HepG2 (cell line): ENCODE measurements at regions not wholly inside any gene's neighbourhood (a gene's known extent, or its start where the extent isn't known, plus 50 kb on each side); places are given as distances from the start of the nearest gene placed in this dataset.

Experiments used
- ATAC-seq: fragments of 200-7000 bp; cut with Tn5 transposase; 3 replicates; pipeline ENCODE4 v1.9.1; 2020; ENCODE audit warnings: mild to moderate bottlenecking, moderate library complexity
- BruUV-seq: library from RNA; stranded (reverse); fragments of 400-500 nt; replicated peaks from 2 replicates; lab custom pipeline; 2021; lab: Mats Ljungman, UMichigan
- CTCF ChIA-PET: fragments of 300-600 bp; formaldehyde crosslinking; extraction: SDS; loops from one replicate; lab custom pipeline; 2021; ENCODE audit warnings: low total read pairs, inconsistent platforms, low intra/inter-chr PET ratio; lab: Yijun Ruan, JAX
- POLR2A ChIA-PET: fragments of 350-600 bp; sonication (Branson Sonifier 250); formaldehyde crosslinking; loops from one replicate; lab custom pipeline; 2020; ENCODE audit warnings: antibody characterized with exemption, inconsistent platforms; lab: Yijun Ruan, JAX
- DNase-seq: peaks from one replicate; pipeline ENCODE4 v3.0.0-alpha.2; 2015; ENCODE audit warnings: low spot score
- FAIRE-seq: peaks from 3 replicates; lab custom pipeline; 2011; peaks lifted over from hg19 to GRCh38; lab: Jason Lieb, UNC
- H2AFZ ChIP-seq: one replicate; pipeline ENCODE4 v1.6.1; 2011; ENCODE audit warnings: low read length, inconsistent platforms
- H3K27ac ChIP-seq: fragments of 300-600 bp; 3 replicates; pipeline ENCODE4 v1.8.0; 2011; ENCODE audit warnings: mixed run types, mild to moderate bottlenecking, mixed read lengths, low read length, inconsistent platforms; ENCODE audit not compliant: insufficient read depth; ENCODE audit errors: extremely low read length
- H3K27me3 ChIP-seq, 2 experiments: fragments of 200-600 bp in 1 of 2; 2 replicates in 1 of 2; 3 replicates in 1 of 2; pipeline versions ENCODE4 v1.6.0 to v1.8.0; 2011; ENCODE audit warnings: low read length in 2 of 2, mild to moderate bottlenecking in 2 of 2, moderate library complexity in 2 of 2, inconsistent platforms in 1 of 2; ENCODE audit not compliant: insufficient read depth in 2 of 2, control insufficient read depth in 1 of 2
- H3K36me3 ChIP-seq, 2 experiments: fragments of 200-600 bp in 1 of 2; replicated peaks in 1 of 2; 2 replicates in 1 of 2; 3 replicates in 1 of 2; pipeline versions ENCODE4 v1.5.1 to v1.8.0; 2011; ENCODE audit warnings: low read length in 2 of 2, inconsistent platforms in 1 of 2; ENCODE audit not compliant: insufficient read depth in 2 of 2, control insufficient read depth in 1 of 2
- H3K4me1 ChIP-seq: 2 replicates; pipeline ENCODE4 v1.5.1; 2012; ENCODE audit warnings: low read length, inconsistent platforms; ENCODE audit not compliant: insufficient read depth
- H3K4me2 ChIP-seq: 2 replicates; pipeline ENCODE4 v1.6.0; 2011; ENCODE audit warnings: low read depth, low read length, inconsistent platforms
- H3K4me3 ChIP-seq, 3 experiments: fragments of 200-600 bp in 1 of 3; sonication (generic), shearing (Covaris generic) in 1 of 3; replicated peaks in 1 of 3; 2 replicates each; pipeline ENCODE4 v1.5.1; 2011 to 2016; ENCODE audit warnings: low read length in 3 of 3, inconsistent platforms in 2 of 3, low read depth in 2 of 3, mild to moderate bottlenecking in 2 of 3, control low read depth in 1 of 3, mixed read lengths in 1 of 3; ENCODE audit not compliant: insufficient read depth in 1 of 3
- H3K79me2 ChIP-seq: one replicate; pipeline ENCODE4 v1.6.1; 2011; ENCODE audit warnings: low read length, inconsistent platforms; ENCODE audit not compliant: insufficient read depth
- H3K9ac ChIP-seq: 2 replicates; pipeline ENCODE4 v1.6.0; 2011; ENCODE audit warnings: mild to moderate bottlenecking, low read depth, low read length, inconsistent platforms; ENCODE audit not compliant: insufficient read depth
- H3K9me3 ChIP-seq: 2 replicates; pipeline ENCODE4 v1.5.1; 2012; ENCODE audit warnings: mild to moderate bottlenecking, low read length
- H4K20me1 ChIP-seq: 2 replicates; pipeline ENCODE4 v1.6.0; 2011; ENCODE audit warnings: inconsistent platforms, mild to moderate bottlenecking, low read length, moderate library complexity; ENCODE audit not compliant: insufficient read depth
- ARHGAP35 ChIP-seq: sonication (generic); formaldehyde crosslinking; IDR thresholded peaks from 2 replicates; pipeline ENCODE4 v1.9.0; 2022; ENCODE audit warnings: mild to moderate bottlenecking, inconsistent platforms, moderate library complexity, missing genetic modification reagents, borderline replicate concordance
- CCAR2 ChIP-seq: fragments of 200-400 bp; formaldehyde crosslinking; optimal IDR thresholded peaks from 2 replicates; pipeline ENCODE3; 2018; ENCODE audit warnings: low read depth, mild to moderate bottlenecking, low read length, moderate library complexity
- ETV5 ChIP-seq: IDR thresholded peaks from 2 replicates; pipeline ENCODE4 v1.6.1; 2018; ENCODE audit warnings: missing biosample characterization, missing genetic modification reagents, inconsistent platforms, borderline replicate concordance
- FOSL1 ChIP-seq: sonication (generic); formaldehyde crosslinking; IDR thresholded peaks from 2 replicates; pipeline ENCODE4 v1.9.0; 2021; ENCODE audit warnings: missing genetic modification reagents, borderline replicate concordance
- GLMP ChIP-seq: sonication (generic); formaldehyde crosslinking; IDR thresholded peaks from 2 replicates; pipeline ENCODE4 v1.9.0; 2021; ENCODE audit warnings: missing genetic modification reagents, mild to moderate bottlenecking, borderline replicate concordance
- GTF3A ChIP-seq: sonication (generic); formaldehyde crosslinking; conservative IDR thresholded peaks from 2 replicates; pipeline ENCODE4 v1.4.0; 2020; ENCODE audit warnings: mild to moderate bottlenecking, missing genetic modification reagents
- MBNL3 ChIP-seq: fragments of 250-450 bp; sonication (Bioruptor Pico); conservative IDR thresholded peaks from 2 replicates; pipeline ENCODE4 v1.8.0; 2022; ENCODE audit warnings: mild to moderate bottlenecking, inconsistent platforms
- NCOA5 ChIP-seq: sonication (generic); formaldehyde crosslinking; IDR thresholded peaks from 2 replicates; pipeline ENCODE4 v1.4.0; 2020; ENCODE audit warnings: missing genetic modification reagents
- NONO ChIP-seq, 2 experiments: fragments of 450-650 bp in 1 of 2; sonication (generic) in 1 of 2; formaldehyde crosslinking in 1 of 2; IDR thresholded peaks in 1 of 2; conservative IDR thresholded peaks in 1 of 2; 2 replicates each; pipeline versions ENCODE4 v1.6.1 to v1.8.0; 2017 to 2022; ENCODE audit warnings: mild to moderate bottlenecking in 1 of 2, missing genetic modification reagents in 1 of 2, moderate library complexity in 1 of 2
- ZKSCAN5 ChIP-seq: sonication (generic); formaldehyde crosslinking; IDR thresholded peaks from 2 replicates; pipeline ENCODE4 v1.5.1; 2020; ENCODE audit warnings: mild to moderate bottlenecking, missing genetic modification reagents
- ZNF3 ChIP-seq: IDR thresholded peaks from 2 replicates; pipeline ENCODE4 v1.7.0; 2017; ENCODE audit warnings: inconsistent platforms
- ZNF362 ChIP-seq: sonication (generic); formaldehyde crosslinking; IDR thresholded peaks from 2 replicates; pipeline ENCODE4 v1.4.0; 2020; ENCODE audit warnings: missing genetic modification reagents, mild to moderate bottlenecking, borderline replicate concordance
- ZNF609 ChIP-seq: sonication (generic); formaldehyde crosslinking; IDR thresholded peaks from 2 replicates; pipeline ENCODE4 v1.4.0; 2020; ENCODE audit warnings: mild to moderate bottlenecking, missing genetic modification reagents, borderline replicate concordance
- ZNF749 ChIP-seq: sonication (generic); formaldehyde crosslinking; IDR thresholded peaks from 2 replicates; pipeline ENCODE4 v1.8.0; 2022; ENCODE audit warnings: mild to moderate bottlenecking, missing genetic modification reagents, moderate library complexity, borderline replicate concordance
- ZSCAN22 ChIP-seq: sonication (generic); formaldehyde crosslinking; IDR thresholded peaks from 2 replicates; pipeline ENCODE4 v1.4.0; 2020; ENCODE audit warnings: mild to moderate bottlenecking, missing genetic modification reagents
- WGBS: methylation state at CpG from one replicate; pipeline ENCODE4 v1.1.6; 2017; ENCODE audit warnings: low lambda C conversion rate; 5-methylcytosine and 5-hydroxymethylcytosine counted together
- in situ Hi-C: cut with HindIII; loops from 2 replicates; pipeline ENCODE4 v1.10.0; 2017; ENCODE audit warnings: low pct_unique_long_range_greater_than_20kb; ENCODE audit not compliant: extremely low pct_ligation_motif_present
- intact Hi-C: fragments of 100-400 bp; cut with micrococcal nuclease; formaldehyde crosslinking; loops from one replicate; pipeline ENCODE4 v1.10.0; 2022; ENCODE audit not compliant: unreplicated experiment

- TF ChIP-seq ZKSCAN5 (CRISPR knock-in tag) = no peak
- TF ChIP-seq GLMP = no peak
- no peak for TF ChIP-seq NCOA5 (CRISPR knock-in tag)
- no peak for TF ChIP-seq NONO (IDR thresholded peaks at IDR 0.05)
- no peak for TF ChIP-seq NONO (CRISPR knock-in tag; conservative IDR thresholded peaks at IDR 0.05)
- TF ChIP-seq MBNL3 (CRISPR knock-in tag) = no peak
- no peak for TF ChIP-seq ETV5
- no peak for TF ChIP-seq ZNF749 (CRISPR knock-in tag)
- TF ChIP-seq GTF3A (CRISPR knock-in tag) = no peak
- no peak for TF ChIP-seq ZSCAN22 (CRISPR knock-in tag)
These were observed 110.3 kb downstream of the PDCL3 start (continued) for GRCh38 chr2:100673115-100673514.

GRCh38 chr2:100673691-100674485, 111.1 kb downstream of the PDCL3 start:
- Histone ChIP-seq H4K20me1 (no peaks in the 10 kb centered on the region; the same call in 1 of the 2 replicates), H3K9me3 (no peaks in the 10 kb centered on the region), H3K9ac (no peak overlapping the region), H3K79me2 (no peaks in the 10 kb centered on the region), H3K4me3 (no peak overlapping the region), H3K27ac (no peak overlapping the region), H3K4me2 (no peak overlapping the region), H3K36me3 (no peaks in the 10 kb centered on the region), H3K27me3 (peaks cover 1 to 67% of the 10 kb centered on the region in 2 experiments; a peak in 3 of 5 replicates), H2AFZ (no peak overlapping the region), H3K4me1 (0 out of 2 replicates have a peak, but pooled peaks cover 6% of the 10 kb centered on the region)
- intact Hi-C loops (no loop called here), in situ Hi-C loops (no loop called here)
- no peak for ATAC-seq
- ChIA-PET POLR2A (no interaction called here), CTCF (no interaction called here)
- FAIRE-seq = no peak
- BruUV-seq = no TSS peak
- DNase-seq = no peak
- 54% methylated on average over 15 of the region's 15 CpGs for WGBS
- TF ChIP-seq FOSL1 = no peak
- TF ChIP-seq ZNF609 (CRISPR knock-in tag) = no peak
- TF ChIP-seq CCAR2 = no peak
- no peak for TF ChIP-seq ARHGAP35 (CRISPR knock-in tag)
- TF ChIP-seq ZNF3 (CRISPR knock-in tag) = no peak
- no peak for TF ChIP-seq ZNF362 (CRISPR knock-in tag)
